ENCODE measurements at regions not wholly inside any gene's neighbourhood (a gene's known extent, or its start where the extent isn't known, plus 50 kb on each side); places are given as distances from the start of the nearest gene placed in this dataset.

DNA sequence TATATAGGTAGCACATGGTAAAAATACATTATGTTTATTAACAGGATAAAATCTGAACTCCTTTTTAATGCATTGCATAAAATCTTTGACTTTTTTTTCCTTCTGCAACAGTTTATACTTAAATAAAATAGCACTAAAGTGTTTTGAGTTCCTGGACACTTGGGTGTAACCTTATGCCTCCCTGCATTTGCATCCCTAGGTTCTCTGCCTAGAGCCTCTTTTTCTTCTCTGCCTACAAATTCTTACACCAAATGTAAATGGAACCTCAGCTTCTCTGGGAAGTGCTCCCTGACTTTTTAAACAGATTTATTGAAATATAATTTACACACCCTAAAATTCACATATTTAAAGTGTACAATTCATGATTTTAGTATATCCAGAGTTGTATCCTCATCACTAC is 1017.6 kb downstream of the CNTNAP5 start:
- DNase-seq (ENCODE audit: low read depth in 2 of 2, low spot score in 1 of 2) = no peak

DNA sequence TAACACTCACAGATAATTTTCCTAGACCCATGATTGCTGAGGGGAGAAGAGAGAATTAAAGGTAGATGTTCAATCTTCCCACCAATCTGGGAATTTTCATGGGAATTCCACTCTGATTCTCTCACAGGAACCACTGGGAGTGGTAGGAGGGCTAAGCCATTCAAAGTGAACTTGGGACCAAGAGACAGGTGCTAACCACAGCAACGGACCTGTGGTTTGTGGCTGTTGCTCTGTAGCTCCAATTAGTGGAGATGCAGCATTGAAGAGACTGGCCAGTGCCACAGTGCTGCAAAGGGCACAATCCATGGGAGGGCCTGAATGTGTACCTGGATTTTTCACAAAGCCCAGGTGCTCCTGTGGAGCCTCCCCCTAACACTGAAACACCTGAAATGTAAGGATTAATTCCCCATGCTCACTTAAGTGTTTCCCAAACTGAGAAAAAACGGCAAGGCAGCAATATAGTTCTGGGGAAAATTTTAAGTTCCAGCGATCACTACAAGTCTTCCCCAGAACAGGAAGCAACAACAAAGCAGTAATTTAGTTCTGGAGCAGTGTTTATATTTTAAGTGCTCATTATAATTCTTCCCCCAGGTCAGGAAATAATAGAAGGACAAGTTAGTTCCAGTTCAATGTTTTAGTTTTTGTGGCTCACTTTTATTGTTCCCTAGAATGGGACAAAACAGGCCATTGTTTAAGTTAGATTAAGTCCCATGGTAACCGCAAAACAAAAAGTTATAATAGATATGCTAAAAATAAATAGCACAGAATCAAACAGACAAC is 1045.8 kb downstream of the CNTNAP5 start:
- no peak for DNase-seq (ENCODE audit: low read depth in 2 of 2, low spot score in 1 of 2)

DNA sequence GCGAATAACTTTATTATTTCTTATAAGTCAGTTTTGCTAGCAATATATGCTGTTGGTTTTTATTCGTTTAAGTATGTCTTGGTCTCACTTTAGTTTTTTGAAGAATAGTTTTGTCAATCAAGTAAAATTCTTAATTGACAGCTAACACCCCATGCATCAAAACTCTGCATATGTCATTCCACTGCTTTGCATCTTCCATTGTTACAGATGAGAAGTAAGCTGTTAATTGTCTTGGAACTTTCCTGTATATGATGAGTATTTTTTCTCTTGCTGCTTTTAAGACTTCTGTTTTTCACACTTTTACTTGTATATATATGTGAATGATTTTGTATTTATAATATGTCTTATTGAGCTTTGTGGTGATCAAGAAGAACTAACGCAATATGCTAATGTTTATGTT is 1048.4 kb downstream of the CNTNAP5 start:
- DNase-seq (ENCODE audit: low read depth in 2 of 2, low spot score in 1 of 2) = no peak

DNA sequence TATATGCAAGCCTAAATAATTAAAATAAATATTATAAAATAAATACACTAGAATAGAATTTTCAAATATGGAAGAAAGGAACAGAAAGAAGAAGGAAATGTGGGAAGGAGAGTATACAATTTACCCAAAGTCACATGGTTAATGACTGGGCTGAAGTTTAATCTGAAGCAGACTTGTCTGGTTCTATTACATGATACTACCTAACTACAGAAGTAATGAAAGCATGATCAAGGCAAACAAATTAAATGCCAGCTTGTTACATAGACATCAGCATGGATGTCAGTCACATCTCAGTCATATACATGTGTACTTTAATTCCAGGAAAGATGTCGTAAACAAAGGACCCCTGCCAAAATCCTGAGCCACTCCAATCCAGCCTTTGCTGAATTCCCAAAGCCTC is 1060.8 kb downstream of the CNTNAP5 start:
- DNase-seq (ENCODE audit: low read depth in 2 of 2, low spot score in 1 of 2) = no peak

DNA sequence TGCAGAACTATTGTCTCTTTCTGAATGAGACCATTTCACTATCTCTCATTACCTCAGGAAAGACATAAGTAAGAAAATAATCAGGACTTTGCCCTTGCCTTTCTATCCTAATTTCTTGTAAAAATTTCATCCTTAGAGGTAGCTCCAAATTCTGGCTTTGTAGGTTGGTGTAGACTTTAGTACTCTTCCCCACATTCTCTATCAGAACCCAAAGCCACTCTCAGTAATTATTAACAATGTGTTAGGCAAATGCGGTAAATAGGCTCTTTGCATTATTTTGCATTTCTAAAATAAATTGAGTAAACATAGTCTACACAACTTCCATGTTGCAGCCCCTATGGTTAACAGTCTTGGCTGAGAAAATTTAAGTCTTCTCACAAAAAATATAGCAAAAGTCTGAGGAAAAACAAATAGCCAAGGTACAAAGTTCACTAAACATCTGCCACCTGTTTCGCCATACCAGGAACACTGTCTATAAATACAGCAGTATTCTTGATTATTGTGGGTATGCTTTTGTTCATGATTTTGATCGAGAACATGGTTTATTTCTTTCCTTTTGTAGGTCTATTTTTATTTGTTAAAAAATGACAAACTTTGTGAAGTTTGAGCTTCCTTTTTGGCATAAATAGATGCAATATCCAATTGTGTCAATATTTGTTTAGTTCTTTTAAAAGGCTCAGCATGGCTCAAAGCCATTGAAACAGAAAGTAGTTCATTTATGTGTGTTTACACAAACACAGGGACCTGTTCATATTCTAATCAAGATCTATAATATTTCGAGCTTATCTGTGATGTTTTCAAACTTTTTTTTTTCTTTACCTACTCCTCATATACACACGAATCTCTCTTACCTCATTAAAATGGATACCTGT is 1061.5 kb downstream of the CNTNAP5 start:
- DNase-seq (ENCODE audit: low read depth in 2 of 2, low spot score in 1 of 2) = no peak

DNA sequence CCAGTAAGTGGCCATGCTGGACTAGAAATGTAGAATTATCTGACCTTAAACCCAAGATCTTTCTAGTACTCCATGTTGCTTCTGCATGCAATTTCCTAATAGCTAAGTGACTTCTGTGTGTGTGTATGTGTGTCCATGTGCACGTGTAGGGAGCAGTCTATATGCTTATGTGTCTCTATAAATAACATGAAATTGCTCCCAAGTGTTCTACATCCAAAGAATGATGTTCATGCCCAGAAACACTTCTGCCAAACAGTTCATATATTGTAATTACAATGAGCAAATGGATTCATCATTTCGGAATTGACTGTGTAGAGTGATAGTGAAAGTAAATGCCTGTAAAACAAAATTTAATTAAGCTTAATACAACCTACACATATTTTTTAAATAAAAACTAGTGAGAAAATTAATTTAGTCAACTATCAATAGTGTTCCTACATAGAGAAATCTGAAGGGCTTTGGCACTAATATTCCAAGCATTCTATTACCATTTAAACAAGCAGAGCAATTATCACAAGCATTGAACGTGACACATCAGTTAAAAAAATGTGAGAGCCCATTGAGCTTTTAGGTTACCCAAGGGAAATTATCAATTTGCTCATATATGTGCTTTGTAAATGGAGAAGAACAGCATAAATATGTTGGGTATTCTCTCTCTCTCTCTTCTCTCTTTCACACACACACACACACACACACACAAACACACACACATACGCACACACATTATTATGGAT is 1067.4 kb downstream of the CNTNAP5 start:
- no peak for DNase-seq (ENCODE audit: low read depth in 2 of 2, low spot score in 1 of 2)

DNA sequence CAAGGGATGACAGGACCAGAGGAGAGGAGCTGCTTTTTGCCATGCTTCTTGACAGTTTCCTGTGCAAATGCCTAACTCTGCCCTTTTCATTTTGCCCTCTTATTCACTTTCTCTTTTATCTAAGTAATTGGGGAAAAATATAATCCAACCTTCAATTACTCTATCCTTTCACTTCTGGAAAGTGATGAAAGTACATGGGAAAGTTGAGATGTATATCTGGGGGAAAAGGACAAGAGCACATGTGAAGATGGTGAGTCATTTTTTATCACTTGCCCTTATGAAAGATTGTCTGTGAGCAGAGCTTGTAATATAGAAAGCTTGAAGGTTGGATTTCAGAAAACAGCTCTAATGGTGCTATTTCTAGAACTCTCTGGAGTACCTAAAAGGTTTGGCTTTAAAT is 1070.7 kb downstream of the CNTNAP5 start:
- no peak for DNase-seq (ENCODE audit: low read depth in 2 of 2, low spot score in 1 of 2)

DNA sequence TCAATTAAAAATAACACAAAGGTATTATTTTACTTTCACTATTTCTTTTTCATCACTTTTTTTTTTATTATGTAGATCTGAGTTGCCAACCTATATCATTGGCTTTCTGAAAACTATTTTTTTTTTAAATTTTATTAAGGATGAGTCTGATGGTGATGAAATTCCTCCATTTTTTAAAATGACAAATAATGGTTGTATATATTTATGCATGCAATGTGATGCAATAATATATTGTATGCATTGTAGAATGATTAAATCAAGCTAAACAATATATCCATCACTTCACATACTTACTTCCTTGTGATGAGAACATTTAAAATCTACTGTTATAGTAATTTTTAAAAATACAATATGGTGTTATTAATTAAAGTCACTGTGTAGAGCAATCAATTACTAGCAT is 1081.6 kb downstream of the CNTNAP5 start:
- no peak for DNase-seq (ENCODE audit: low read depth in 2 of 2, low spot score in 1 of 2)

DNA sequence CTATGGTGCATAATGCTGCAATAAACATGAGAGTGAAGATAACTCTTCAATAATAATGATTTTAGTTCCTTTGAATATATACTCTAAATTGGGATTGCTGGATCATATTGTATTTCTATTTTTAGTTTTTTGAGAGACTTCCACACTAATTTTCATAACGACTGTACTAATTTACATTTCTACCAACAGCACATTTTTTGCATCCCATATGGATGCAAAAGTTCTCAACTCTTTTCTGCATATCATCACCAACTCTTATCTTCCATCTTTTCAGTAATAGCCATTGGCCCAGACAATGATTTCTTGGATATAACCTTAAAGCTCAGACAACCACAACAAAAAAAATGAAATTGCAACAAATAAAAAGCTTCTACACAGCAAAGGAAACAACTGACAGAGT is 1082.4 kb downstream of the CNTNAP5 start:
- no peak for DNase-seq (ENCODE audit: low read depth in 2 of 2, low spot score in 1 of 2)

DNA sequence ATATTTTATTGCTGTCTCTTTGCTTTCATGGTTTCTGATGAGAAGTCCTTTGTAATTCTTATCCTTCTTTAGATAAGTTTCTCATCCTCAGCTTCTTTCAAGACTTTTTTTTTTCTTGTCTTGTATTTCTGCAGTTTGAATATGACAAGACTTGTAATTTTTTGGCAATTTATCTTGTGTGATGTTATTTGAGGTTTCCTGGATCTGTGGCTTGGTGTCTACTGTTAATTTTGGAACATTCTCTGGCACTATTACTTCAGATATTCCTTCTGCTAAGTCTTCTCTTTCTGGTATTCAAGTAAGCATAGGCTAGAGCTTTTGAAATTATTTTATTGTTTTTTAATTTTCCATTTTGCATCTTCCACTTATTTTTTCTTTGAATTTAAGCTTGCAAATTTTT is 1083.2 kb downstream of the CNTNAP5 start:
- DNase-seq (ENCODE audit: low read depth in 2 of 2, low spot score in 1 of 2) = no peak

DNA sequence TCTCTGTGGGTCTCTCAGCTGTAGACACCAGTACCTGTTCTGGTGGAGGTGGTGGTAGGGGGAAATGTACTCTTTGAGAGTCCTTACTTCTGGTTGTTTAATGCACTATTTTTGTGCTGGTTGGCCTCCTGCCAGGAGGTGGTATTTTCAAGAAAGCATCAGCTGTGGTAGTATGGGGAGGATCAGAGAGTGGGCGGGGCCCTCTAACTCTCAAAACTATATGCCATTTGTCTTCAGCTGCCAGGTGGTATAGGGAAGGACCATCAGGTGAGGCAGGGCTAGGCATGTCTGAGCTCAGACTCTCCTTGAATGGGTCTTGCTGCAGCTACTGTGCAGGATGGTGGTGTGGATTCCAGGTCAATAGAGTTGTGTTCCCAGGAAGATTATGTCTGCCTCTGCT is 1100.8 kb downstream of the CNTNAP5 start:
- no peak for DNase-seq (ENCODE audit: low read depth in 2 of 2, low spot score in 1 of 2)

DNA sequence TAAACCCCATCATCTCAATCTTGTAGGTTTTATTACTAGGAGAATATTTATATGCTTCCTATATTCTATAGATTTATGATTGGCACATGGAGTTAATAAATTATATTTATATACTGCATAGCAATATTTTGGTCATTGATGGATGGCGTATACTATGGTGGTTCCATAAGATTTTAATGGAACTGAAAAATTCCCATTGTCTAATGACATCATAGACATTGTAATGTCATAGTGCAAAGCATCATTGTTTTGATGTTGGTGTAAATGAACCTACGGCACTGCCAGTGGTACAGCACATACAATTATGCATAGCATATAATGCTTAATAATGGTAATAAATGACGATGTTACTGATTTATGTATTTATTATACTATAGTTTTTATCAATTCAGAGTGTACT is 1135.9 kb downstream of the CNTNAP5 start:
- DNase-seq (ENCODE audit: low read depth in 2 of 2, low spot score in 1 of 2) = no peak

DNA sequence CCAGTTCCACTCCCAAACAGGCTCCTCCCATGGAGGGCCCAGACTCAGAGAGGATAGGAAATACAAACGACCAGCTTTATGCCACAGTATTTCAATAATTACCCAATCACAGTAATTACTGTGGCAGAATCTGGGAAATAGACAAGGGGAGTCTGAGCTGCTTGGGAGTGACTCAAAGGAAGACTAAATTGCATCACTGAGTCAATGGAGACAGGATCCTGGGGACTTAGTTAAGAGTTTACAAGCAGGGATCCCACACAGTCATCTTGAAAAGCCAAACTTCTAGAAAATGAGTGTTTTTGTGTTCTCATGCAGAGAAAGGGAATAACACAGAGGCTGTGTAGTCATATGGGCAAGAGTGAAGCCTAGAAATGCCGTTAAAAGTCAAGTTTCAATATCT is 1142.1 kb downstream of the CNTNAP5 start:
- DNase-seq (ENCODE audit: low read depth in 2 of 2, low spot score in 1 of 2) = no peak

DNA sequence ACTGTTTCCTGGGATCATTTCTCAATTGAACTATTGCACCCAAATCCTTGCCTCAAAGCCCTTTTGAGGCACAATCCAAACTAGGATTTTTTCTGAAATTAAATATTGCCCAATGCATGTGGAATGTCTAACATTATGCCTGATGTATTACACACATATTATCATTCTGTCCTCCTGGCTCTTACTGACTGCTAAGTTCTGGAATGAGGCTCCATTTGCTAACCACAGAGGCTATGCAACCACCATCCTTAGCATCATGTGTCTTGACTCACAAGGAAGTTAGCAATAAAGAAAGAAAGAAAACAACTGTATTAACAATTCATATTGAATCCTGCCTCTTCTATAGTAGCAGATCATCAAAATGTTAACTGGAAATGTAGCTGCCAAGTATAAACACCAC is 1142.7 kb downstream of the CNTNAP5 start:
- no peak for DNase-seq (ENCODE audit: low read depth in 2 of 2, low spot score in 1 of 2)

DNA sequence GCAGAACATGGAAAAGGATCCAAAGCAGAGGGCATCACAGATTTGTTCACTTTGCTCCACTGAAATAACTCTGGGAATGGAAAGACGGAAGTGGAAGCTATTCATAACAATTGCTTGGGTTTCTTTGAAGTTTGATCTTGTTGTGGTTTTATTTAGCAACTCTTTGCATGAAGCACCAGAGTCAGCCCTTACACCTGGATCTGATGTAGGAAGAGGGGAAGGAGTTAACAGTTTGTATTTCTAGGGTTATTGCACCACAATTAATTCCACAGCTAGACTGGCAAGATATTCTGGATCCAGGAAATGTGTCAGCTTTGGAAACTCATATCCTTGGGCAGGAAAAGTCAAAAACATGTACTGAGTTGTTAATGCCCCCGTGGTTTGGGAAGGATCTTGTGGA is 1143.4 kb downstream of the CNTNAP5 start:
- no peak for DNase-seq (ENCODE audit: low read depth in 2 of 2, low spot score in 1 of 2)

DNA sequence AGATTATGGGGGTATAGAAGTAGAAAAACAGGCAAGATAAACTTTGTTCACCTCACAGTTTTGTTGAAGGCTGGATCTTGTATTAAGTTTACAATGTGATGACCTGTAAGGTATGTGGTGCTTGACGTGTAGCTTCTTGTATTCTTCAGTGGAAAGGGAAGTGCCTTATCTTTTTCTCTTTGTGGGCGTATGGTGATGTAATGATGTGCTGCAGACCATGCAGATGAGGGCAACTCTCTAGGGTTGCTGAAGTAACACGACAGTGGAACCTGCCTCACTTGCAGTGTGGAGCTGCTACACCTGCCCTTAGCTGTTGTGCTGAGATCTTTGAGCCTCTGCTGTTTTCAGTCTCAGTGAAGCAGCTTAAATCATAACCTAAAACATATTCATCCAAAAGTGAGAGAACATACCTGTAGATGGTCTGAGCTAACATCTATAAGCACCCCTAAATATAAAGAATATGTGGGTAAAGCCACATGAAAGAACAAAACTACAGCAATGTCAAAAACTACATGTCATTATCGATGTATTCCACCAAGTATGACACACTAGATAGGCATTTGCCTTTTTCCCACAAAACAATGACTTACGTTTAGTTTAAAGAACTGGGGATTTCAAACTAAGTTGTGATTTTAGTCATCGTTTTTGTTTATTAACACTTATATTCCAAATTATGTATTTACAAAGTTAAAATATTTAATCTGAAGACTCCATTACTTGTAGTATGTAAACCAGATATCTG is 1144.1 kb downstream of the CNTNAP5 start:
- DNase-seq (ENCODE audit: low read depth in 2 of 2, low spot score in 1 of 2) = no peak

DNA sequence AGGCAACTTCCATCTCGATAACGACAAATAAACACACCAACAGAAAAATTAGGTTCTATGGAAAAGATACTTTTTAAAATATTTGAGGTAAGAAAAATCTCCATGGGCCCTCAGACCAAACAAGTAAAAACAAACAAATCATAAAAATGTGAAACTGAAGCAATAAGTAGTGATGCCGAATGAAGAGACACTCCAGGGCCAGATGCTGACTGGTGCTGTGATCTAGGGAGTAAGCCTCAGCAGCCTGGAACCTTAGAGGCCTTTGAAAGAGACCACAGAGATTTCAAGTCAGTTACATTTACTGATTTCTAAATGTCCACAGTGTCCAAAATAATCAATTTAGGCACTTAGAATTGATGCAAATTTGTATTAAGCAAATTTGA is 1144.7 kb downstream of the CNTNAP5 start:
- no peak for DNase-seq (ENCODE audit: low read depth in 2 of 2, low spot score in 1 of 2)

DNA sequence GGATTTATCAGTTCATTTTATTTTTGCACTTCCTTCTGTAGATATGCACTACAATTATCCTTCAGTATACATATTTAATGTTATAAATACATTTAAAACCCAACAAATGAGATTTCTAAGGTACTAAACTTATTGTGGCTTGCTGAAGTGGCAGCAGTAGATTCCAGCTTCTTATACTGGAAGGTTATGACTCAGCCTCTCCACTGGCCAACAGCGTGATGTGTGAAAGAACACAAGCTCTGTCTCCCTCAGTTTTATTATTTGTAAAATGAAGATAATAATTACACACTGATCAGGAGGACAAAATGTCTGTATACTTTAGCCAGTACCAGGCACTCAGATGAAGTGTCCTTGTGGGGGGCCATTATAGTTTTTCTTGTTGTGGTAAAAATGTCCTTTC is 1147.1 kb downstream of the CNTNAP5 start:
- no peak for DNase-seq (ENCODE audit: low read depth in 2 of 2, low spot score in 1 of 2)

DNA sequence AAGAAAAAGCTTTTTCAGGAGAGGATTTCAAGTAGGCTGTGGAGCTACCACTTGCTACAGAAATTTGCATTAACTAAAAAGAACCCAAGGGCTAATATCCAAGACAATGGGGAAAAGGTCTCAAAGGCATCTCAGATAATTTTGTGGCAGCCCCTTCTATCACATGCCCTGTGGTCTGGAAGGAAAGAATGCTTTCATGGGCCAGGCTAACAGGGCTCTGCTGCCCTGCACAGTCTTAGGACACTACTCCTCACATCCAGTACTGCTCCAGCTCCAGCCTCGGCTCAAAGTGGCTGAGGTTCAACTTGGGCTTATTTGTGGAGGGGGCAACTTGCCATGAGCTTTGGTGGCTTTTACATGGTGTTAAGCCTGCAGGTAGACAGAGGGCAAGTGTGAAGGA is 1150.3 kb downstream of the CNTNAP5 start:
- DNase-seq (ENCODE audit: low read depth in 2 of 2, low spot score in 1 of 2) = no peak

DNA sequence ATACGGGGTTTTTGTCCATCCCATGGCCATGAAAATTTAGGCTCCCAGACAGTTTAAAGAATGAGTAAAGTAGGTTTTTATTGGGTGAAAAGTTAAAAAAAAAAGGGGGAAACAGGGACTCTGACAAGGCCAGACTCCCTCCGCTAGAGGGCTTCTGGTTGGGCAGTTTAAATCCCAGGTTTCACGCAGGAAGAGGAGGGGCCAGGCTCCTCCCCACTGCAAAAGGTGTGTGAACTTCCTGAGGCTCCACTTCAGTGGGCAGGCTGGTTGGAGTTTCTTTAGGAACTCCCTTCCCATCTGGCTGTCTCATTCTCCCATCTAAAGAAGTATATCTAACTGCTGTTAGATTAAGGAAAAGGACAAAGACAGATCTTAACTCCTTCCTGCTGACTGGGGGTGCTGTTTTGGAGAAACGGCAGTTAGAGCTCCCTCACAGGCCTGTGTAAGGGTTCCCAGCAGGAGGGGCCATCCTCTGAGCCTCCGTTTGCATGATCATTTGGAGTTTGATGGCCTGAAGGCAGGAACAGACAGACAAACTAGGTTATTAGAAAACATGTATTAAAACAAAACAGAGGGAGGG is 1160.7 kb downstream of the CNTNAP5 start:
- no peak for DNase-seq (ENCODE audit: low read depth in 2 of 2, low spot score in 1 of 2)

DNA sequence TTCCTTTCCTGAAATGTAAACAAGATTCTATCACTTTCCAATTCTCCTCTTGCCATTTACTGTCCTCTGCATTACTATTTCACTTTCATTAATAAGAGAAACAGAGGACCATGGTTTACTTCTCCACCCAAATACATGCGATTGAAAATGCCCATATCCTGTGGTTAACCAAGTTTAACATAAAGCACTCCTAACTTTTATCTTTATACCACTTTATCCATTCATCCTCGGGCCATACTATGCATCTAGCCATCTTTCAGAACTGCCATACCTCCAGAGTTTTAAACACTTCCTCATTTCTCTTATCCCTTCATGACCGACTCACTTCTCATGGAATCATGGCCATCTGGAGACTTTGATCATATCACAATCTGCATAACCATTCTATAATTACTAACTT is 1182.3 kb downstream of the CNTNAP5 start:
- DNase-seq (ENCODE audit: low read depth in 2 of 2, low spot score in 1 of 2) = no peak
